Lung (tissue), 11 donors: ENCODE measurements at regions not wholly inside any gene's neighbourhood (a gene's known extent, or its start where the extent isn't known, plus 50 kb on each side); places are given as distances from the start of the nearest gene placed in this dataset.

ENCODE experiments used
- ATAC-seq: fragments of 200-7000 bp; cut with Tn5 transposase; one replicate; pipeline ENCODE4 v1.9.1; 2020; ENCODE audit warnings: moderate number of reproducible peaks; ENCODE audit not compliant: insufficient read depth, low FRiP score
- DNase-seq, 3 donors: peaks; one replicate each; pipeline ENCODE4 v3.0.0-alpha.2; 2013 to 2017
- H3K27ac ChIP-seq, 2 donors: one replicate each; pipeline ENCODE4 v1.5.1; 2013; ENCODE audit warnings: mild to moderate bottlenecking in 2 of 2, moderate library complexity in 2 of 2, control low read depth in 1 of 2, inconsistent platforms in 1 of 2, low read depth in 1 of 2, low read length in 1 of 2
- H3K27me3 ChIP-seq, 3 donors: one replicate each; pipeline ENCODE4 v1.5.1; 2013; ENCODE audit warnings: low read length in 2 of 3; ENCODE audit not compliant: control insufficient read depth in 3 of 3, insufficient read depth in 3 of 3
- H3K36me3 ChIP-seq, 4 donors: one replicate each; pipeline ENCODE4 v1.5.1; 2013; ENCODE audit warnings: low read length in 4 of 4, mild to moderate bottlenecking in 1 of 4, moderate library complexity in 1 of 4; ENCODE audit not compliant: control insufficient read depth in 4 of 4, insufficient read depth in 4 of 4
- H3K4me1 ChIP-seq, 5 donors: one replicate each; pipeline ENCODE4 v1.5.1; 2013; ENCODE audit warnings: low read length in 5 of 5, mild to moderate bottlenecking in 2 of 5, moderate library complexity in 1 of 5; ENCODE audit not compliant: control insufficient read depth in 5 of 5, insufficient read depth in 5 of 5
- H3K4me3 ChIP-seq: one replicate; pipeline ENCODE4 v1.5.1; 2013; ENCODE audit warnings: mild to moderate bottlenecking, control low read depth, moderate library complexity
- H3K9ac ChIP-seq, 2 donors: one replicate each; pipeline ENCODE4 v1.5.1; 2013; ENCODE audit warnings: low read length in 2 of 2, control low read depth in 1 of 2; ENCODE audit not compliant: insufficient read depth in 1 of 2
- H3K9me3 ChIP-seq, 4 donors: one replicate each; pipeline ENCODE4 v1.5.1; 2013; ENCODE audit warnings: low read length in 3 of 4, mild to moderate bottlenecking in 1 of 4, moderate library complexity in 1 of 4; ENCODE audit not compliant: control insufficient read depth in 4 of 4, insufficient read depth in 3 of 4
- WGBS, 2 donors: extraction: QIAGEN DNeasy Blood & Tissue Kit; methylation state at CpG; one replicate each; pipeline ENCODE4 v1.1.7; 2013; 5-methylcytosine and 5-hydroxymethylcytosine counted together
- TF ChIP-seq, protein P1 (sequence below): IDR thresholded peaks from 2 replicates; pipeline ENCODE4 v1.5.1; 2012; ENCODE audit warnings: mild to moderate bottlenecking; ENCODE audit errors: control extremely low read depth, extremely low read depth
- donor health status: control.
- donor health status: control.
- donor health status: Bipolar disorder and iron deficiency.
- donor health status: healthy.
- donor health status: DM: yes; HTN: yes; CAD: no.

DNA sequence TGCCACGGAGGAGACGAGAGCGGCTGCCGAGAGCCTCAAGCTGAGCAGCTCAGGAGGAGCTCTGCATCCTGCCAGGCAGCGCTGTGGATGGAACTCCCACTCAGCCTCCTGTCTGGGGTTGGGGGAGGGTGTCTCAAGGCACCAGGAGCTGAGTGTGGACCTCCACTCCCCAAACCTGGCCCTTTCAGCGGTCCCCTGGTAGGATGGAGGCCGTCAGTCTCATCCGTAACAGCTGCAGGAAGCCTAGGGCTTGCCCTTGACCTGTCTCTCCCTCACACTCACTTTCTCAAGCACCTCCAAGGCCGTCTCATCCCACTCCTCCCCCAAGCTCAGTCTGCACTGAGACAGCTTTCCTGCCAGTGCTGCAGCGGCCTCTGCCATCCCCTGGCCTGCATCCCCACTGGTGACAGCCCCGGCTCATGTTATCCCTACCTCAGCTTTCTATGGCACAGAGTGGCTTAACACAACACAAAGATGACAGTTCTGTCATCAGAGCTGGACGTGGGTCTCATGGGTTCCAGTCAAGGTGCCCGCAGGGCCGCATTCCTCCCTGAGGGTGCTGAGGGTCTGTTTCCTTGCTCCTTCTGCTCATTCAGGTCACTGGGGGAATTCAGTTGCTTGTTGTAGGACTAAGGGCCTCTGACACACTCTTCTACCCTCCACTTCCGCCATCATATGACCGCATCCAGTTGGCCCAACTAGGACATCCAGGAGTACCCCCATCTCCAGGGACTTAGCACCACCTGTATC lies 341.9 kb upstream of the B3GAT1 start:
- H3K4me1 ChIP-seq, result no peaks in the 10 kb centered on the region
- H3K27ac ChIP-seq, result no peak overlapping the region
- no peaks in the 10 kb centered on the region for H3K36me3 ChIP-seq
- no peak overlapping the region for H3K4me3 ChIP-seq
- no peak for DNase-seq
- TF ChIP-seq, protein P1, sequence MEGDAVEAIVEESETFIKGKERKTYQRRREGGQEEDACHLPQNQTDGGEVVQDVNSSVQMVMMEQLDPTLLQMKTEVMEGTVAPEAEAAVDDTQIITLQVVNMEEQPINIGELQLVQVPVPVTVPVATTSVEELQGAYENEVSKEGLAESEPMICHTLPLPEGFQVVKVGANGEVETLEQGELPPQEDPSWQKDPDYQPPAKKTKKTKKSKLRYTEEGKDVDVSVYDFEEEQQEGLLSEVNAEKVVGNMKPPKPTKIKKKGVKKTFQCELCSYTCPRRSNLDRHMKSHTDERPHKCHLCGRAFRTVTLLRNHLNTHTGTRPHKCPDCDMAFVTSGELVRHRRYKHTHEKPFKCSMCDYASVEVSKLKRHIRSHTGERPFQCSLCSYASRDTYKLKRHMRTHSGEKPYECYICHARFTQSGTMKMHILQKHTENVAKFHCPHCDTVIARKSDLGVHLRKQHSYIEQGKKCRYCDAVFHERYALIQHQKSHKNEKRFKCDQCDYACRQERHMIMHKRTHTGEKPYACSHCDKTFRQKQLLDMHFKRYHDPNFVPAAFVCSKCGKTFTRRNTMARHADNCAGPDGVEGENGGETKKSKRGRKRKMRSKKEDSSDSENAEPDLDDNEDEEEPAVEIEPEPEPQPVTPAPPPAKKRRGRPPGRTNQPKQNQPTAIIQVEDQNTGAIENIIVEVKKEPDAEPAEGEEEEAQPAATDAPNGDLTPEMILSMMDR, result no peak
- 74% methylated on average over 16 of the region's 16 CpGs for WGBS, 2 donors
- H3K27me3 ChIP-seq, result peaks cover 0 to 5% (median 4%) of the 10 kb centered on the region in 3 donors
- H3K9ac ChIP-seq, result no peak overlapping the region
- no peak for ATAC-seq
- H3K9me3 ChIP-seq, result peaks cover 0 to 3% (median 0%) of the 10 kb centered on the region in 4 donors

DNA sequence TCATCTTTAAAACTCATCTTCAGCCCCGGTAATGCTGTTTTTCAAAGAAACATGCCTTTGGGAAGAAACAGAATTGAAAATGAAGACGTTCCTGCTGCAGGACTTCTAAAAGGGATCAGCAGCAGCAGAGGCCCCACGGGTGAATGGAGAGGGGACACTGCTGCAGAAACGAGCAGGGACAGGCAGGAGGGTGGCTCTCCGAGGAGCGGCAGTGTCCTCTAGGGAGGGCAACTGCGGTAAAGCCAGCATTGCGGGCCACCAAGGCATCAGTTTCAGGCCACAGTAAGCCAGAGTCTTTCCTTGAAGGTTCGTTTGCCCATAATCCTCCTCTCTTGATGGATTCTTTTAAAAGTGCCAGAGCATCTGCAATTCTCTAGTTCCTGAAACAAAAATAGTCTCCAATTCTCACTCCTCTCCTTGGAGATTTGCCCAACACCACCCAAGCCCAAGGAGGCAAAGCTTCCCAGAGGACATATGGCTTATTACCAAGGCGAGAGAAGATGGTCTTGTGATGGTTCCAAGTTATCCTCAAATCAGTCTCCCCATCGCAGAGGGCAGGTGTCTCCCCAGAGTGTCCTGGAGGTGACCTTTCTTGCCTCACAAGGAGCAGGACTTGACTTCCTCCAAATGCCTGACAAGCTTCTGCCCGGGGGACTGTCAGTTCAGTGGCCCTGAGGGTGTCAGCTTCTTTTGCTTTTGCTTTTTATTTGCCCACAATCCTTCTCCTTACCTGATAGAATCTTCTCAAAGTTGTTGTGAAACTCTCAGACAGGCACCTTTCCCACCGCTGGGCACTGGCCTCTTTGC lies 341.1 kb upstream of the B3GAT1 start:
- no peaks in the 10 kb centered on the region for H3K36me3 ChIP-seq
- H3K9ac ChIP-seq, result no peak overlapping the region
- H3K9me3 ChIP-seq, result peaks cover 0 to 3% (median 0%) of the 10 kb centered on the region in 4 donors
- H3K4me1 ChIP-seq, result no peaks in the 10 kb centered on the region
- TF ChIP-seq, protein P1, result no peak
- WGBS, 2 donors, result 78 to 79% methylated on average over 13 of the region's 13 CpGs
- H3K27ac ChIP-seq, result no peak overlapping the region
- no peak for DNase-seq
- no peak overlapping the region for H3K4me3 ChIP-seq
- ATAC-seq, result no peak
- peaks cover 0 to 5% (median 4%) of the 10 kb centered on the region in 3 donors for H3K27me3 ChIP-seq

DNA sequence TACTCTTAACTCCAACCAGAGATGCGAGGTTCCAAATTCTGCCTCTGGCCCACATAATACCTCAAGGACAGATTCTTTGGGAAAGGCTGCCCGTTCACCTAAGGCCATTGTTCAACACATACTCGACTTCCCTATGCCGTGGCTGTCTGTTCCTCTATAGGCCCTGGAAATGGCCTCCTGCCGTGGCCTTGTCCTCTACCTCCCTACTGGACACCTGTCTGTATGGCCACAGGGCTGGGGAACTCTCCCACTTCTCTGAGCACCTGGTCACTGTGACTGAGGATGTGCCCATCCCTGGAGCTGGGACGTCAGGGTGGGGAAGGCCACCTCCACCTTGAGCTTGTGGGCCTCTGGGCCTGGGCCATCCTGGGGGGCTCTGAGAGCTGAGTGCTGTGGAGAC lies 340.5 kb upstream of the B3GAT1 start:
- no peak for ATAC-seq
- 87 to 90% methylated on average over 6 of the region's 6 CpGs for WGBS, 2 donors
- peaks cover 0 to 5% (median 4%) of the 10 kb centered on the region in 3 donors for H3K27me3 ChIP-seq
- peaks cover 0 to 3% (median 0%) of the 10 kb centered on the region in 4 donors for H3K9me3 ChIP-seq
- H3K9ac ChIP-seq, result no peak overlapping the region
- no peaks in the 10 kb centered on the region for H3K4me1 ChIP-seq
- H3K36me3 ChIP-seq, result no peaks in the 10 kb centered on the region
- no peak overlapping the region for H3K4me3 ChIP-seq
- no peak overlapping the region for H3K27ac ChIP-seq
- DNase-seq, result no peak
- TF ChIP-seq, protein P1, result no peak
